ENCODE measurements at regions not wholly inside any gene's neighbourhood (a gene's known extent, or its start where the extent isn't known, plus 50 kb on each side); places are given as distances from the start of the nearest gene placed in this dataset.

- TF ChIP-seq, protein P1, sequence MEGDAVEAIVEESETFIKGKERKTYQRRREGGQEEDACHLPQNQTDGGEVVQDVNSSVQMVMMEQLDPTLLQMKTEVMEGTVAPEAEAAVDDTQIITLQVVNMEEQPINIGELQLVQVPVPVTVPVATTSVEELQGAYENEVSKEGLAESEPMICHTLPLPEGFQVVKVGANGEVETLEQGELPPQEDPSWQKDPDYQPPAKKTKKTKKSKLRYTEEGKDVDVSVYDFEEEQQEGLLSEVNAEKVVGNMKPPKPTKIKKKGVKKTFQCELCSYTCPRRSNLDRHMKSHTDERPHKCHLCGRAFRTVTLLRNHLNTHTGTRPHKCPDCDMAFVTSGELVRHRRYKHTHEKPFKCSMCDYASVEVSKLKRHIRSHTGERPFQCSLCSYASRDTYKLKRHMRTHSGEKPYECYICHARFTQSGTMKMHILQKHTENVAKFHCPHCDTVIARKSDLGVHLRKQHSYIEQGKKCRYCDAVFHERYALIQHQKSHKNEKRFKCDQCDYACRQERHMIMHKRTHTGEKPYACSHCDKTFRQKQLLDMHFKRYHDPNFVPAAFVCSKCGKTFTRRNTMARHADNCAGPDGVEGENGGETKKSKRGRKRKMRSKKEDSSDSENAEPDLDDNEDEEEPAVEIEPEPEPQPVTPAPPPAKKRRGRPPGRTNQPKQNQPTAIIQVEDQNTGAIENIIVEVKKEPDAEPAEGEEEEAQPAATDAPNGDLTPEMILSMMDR (IDR thresholded peaks at IDR 0.05; ENCODE audit: extremely low read depth, insufficient read depth, missing control alignments), result no peak
- in situ Hi-C loops (cut with MboI; ENCODE audit: low pct_unique_long_range_greater_than_20kb, low sequenced_read_pairs, unreplicated experiment), result no loop called here
- DNase-seq (ENCODE audit: low spot score), result no peak
Measured at GRCh38 chr14:61632401-61632800, 62.9 kb upstream of the HIF1A start.

DNA sequence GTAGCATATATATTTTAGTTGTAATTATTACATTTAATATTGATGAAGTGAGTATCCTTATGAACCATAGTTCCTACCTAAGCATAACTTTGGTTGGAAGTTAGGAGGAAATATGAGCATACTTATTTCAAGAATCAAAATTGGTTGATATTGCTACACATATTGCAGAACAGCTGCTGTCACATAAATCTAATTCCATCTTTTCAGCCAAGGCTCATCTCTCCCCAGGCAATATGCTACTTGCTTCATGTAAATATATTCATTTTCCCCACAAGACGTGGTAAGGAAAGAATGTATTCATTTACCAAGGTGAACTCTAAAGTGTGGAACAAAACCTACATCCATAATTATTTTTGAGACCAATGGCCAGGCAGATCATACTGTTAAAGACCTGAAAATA, 62.5 kb upstream of the HIF1A start:
- no peak for DNase-seq (ENCODE audit: low spot score)
- in situ Hi-C loops (cut with MboI; ENCODE audit: low pct_unique_long_range_greater_than_20kb, low sequenced_read_pairs, unreplicated experiment), result no loop called here
- TF ChIP-seq, protein P1 (IDR thresholded peaks at IDR 0.05; ENCODE audit: extremely low read depth, insufficient read depth, missing control alignments), result no peak

GRCh38 chr14:61636291-61636690, 59.0 kb upstream of the HIF1A start:
- TF ChIP-seq, protein P1 (IDR thresholded peaks at IDR 0.05; ENCODE audit: extremely low read depth, insufficient read depth, missing control alignments), result no peak

DNA sequence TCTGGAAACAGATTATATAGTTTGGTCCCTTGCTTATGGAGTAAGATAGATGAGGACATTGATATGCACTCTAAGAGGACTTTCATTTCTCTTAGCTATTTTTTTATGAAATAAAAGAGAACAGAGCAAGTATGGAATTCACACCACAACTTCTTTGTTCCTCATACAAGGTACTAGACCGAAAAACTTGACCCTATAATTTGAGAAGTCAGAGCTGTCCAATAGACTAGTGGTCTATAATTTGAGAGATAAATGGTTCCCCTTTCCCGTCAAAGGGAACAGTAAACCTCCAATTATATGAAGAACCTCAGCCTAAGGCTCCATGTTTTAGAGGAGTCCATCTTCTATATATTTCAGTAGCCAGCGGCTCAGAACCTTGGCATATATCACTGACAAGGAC, 58.5 kb upstream of the HIF1A start:
- in situ Hi-C loops (cut with MboI; ENCODE audit: low pct_unique_long_range_greater_than_20kb, low sequenced_read_pairs, unreplicated experiment), result no loop called here
- no peak for DNase-seq (ENCODE audit: low spot score)
- TF ChIP-seq, protein P1 (IDR thresholded peaks at IDR 0.05; ENCODE audit: extremely low read depth, insufficient read depth, missing control alignments), result no peak

More at GRCh38 chr14:61636291-61636690, 59.0 kb upstream of the HIF1A start:
- DNase-seq (ENCODE audit: low spot score), result no peak
- in situ Hi-C loops (cut with MboI; ENCODE audit: low pct_unique_long_range_greater_than_20kb, low sequenced_read_pairs, unreplicated experiment), result no loop called here

DNA sequence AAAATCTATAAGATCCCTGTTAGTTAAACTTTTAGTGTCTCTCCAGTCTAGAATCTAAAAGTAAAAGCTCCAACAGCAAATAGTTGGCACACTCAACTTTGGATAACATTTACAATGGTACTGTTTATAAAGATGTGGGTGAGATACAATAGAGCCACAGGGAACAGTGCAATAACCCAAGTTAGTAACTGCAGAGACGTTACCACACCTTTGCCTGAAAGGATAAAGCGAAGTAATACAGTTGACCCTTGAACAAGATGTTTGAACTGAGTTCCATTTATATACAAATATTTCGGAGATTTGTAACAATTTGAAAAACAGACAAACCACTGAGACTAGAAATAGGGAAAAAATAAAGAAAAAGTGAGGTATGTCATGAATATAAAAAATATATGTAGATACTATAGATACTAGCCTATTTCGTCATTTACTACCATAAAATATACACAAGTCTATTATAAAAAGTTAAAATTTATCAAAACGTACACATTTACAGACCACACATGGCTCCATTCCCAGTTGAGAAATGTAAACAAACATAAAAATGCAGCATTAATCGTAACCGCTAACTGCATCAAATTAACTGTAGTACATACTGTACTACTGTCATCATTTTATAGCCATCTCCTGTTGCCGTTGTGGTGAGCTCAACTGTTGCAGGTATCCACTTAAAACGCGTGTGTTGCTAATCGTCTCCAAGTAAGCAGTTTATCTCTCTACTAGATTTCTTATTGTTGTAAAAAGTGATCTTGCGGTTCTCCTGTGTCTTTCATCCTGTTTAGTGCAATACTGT, 56.5 kb upstream of the HIF1A start:
- DNase-seq (ENCODE audit: low spot score), result no peak
- TF ChIP-seq, protein P1 (IDR thresholded peaks at IDR 0.05; ENCODE audit: extremely low read depth, insufficient read depth, missing control alignments), result no peak
- in situ Hi-C loops (cut with MboI; ENCODE audit: low pct_unique_long_range_greater_than_20kb, low sequenced_read_pairs, unreplicated experiment), result no loop called here

DNA sequence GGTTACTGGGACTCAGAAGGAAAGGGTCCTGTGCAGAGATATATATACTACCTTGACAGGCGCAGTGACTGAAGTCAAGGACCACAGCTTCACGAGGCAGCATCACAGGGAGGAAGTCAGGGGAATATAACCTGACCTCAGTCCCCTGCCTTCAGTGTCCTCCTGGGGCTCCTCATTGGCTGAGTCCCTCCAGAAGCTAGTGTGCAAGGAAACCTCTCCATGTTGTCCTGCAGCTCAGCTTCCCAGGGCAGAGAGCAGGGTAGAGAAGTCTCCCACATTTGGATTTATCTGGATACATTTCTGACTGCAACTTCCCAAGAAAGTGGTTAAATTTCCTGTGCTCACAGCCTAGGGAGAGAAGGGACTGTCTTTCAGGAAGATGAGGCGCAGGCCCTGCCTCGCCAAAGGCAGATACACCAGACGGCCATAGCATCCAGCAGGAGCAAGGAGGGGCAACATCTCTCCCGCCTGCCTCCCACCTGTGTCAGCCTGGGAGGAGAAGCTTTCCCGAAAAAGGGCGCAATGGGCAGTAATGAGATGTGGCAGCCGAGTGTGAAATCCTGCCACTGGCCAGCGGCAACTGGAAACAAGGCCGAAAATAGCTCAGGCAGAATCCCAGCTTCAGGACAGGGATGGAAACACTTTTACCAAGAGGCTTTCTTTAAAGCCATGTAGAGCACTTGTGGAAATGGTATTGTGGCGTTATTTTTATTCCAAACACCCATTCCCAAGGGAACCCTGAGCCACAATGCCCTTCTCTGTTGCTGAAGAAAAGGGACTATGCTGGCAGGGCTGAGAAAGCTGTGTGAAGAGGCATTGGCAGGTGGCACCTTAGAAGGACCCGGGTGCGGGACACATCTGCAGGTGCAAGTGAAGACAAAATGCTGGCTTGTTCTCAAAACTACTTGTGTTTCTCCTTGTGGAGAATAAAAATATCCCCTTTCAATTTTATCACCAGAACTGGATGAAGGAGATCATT, 54.9 kb upstream of the HIF1A start:
- no peak for DNase-seq (ENCODE audit: low spot score)
- in situ Hi-C loops (cut with MboI; ENCODE audit: low pct_unique_long_range_greater_than_20kb, low sequenced_read_pairs, unreplicated experiment), result no loop called here
- TF ChIP-seq, protein P1 (IDR thresholded peaks at IDR 0.05; ENCODE audit: extremely low read depth, insufficient read depth, missing control alignments), result no peak

Data from GM13977 (cell line).